ENCODE measurements at regions not wholly inside any gene's neighbourhood (a gene's known extent, or its start where the extent isn't known, plus 50 kb on each side); places are given as distances from the start of the nearest gene placed in this dataset.

DNA sequence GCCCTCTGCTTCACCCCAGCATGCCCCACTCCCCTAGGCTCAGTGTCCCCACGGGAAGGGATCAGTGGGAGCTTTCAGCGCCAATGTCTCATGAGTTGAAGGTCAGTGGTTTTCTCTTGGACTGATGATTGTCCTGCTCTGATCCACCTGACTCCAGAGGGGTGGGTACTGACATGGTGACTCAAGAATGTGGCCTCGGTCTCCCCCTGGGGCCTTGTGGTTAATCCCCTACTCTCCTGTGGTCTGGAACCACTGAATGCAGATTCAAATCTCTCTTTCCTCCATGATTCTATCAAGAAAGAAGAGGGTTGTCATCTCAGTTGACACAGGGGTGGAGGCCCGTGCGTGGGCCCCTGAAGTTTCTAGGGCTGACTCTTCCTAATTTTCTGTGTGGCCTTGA, 176.9 kb downstream of the RPS24 start:
- H3K4me1 ChIP-seq: no peaks in the 10 kb centered on the region
- intact Hi-C loops (cut with DNase I): no loop called here
- H3K27me3 ChIP-seq: no peaks in the 10 kb centered on the region
- no peak for DNase-seq
- no peak overlapping the region for H3K4me3 ChIP-seq
- no peaks in the 10 kb centered on the region for H3K9me3 ChIP-seq
- no peaks in the 10 kb centered on the region for H3K36me3 ChIP-seq
- FAIRE-seq: no peak
- ATAC-seq: no peak
- WGBS, 2 donors: 80 to 82% methylated on average over 5 of the region's 5 CpGs
- H3K27ac ChIP-seq: no peak overlapping the region
- TF ChIP-seq, protein P1, sequence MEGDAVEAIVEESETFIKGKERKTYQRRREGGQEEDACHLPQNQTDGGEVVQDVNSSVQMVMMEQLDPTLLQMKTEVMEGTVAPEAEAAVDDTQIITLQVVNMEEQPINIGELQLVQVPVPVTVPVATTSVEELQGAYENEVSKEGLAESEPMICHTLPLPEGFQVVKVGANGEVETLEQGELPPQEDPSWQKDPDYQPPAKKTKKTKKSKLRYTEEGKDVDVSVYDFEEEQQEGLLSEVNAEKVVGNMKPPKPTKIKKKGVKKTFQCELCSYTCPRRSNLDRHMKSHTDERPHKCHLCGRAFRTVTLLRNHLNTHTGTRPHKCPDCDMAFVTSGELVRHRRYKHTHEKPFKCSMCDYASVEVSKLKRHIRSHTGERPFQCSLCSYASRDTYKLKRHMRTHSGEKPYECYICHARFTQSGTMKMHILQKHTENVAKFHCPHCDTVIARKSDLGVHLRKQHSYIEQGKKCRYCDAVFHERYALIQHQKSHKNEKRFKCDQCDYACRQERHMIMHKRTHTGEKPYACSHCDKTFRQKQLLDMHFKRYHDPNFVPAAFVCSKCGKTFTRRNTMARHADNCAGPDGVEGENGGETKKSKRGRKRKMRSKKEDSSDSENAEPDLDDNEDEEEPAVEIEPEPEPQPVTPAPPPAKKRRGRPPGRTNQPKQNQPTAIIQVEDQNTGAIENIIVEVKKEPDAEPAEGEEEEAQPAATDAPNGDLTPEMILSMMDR (IDR thresholded peaks at IDR 0.05): no peak

DNA sequence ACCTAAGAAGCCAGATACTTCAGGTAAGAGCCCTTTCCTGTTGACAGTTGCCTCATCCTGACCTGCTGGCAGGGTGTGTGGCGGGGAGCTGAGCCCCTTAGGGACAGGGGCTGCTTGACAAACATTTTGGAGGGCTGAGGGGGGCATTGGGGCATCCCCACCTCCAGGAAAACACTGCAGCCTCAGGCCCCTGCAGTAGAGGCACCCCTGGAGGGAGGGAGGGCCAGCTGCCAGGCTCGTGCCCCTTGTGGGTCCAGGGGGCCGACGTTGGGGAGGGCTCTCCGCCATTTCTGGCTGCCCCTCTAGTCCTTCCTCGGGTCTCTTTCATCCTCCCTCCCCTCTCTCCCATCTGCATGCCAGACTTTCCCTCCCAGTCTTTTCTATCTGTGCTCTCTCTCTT, 177.3 kb downstream of the RPS24 start:
- WGBS, 2 donors: 82 to 93% methylated on average over 6 of the region's 6 CpGs
- FAIRE-seq: no peak
- no peak overlapping the region for H3K4me3 ChIP-seq
- intact Hi-C loops (cut with DNase I): no loop called here
- no peak for ATAC-seq
- H3K27ac ChIP-seq: no peak overlapping the region
- H3K36me3 ChIP-seq: no peaks in the 10 kb centered on the region
- no peak for DNase-seq
- H3K4me1 ChIP-seq: no peaks in the 10 kb centered on the region
- TF ChIP-seq, protein P1 (IDR thresholded peaks at IDR 0.05): no peak
- no peaks in the 10 kb centered on the region for H3K9me3 ChIP-seq
- no peaks in the 10 kb centered on the region for H3K27me3 ChIP-seq

DNA sequence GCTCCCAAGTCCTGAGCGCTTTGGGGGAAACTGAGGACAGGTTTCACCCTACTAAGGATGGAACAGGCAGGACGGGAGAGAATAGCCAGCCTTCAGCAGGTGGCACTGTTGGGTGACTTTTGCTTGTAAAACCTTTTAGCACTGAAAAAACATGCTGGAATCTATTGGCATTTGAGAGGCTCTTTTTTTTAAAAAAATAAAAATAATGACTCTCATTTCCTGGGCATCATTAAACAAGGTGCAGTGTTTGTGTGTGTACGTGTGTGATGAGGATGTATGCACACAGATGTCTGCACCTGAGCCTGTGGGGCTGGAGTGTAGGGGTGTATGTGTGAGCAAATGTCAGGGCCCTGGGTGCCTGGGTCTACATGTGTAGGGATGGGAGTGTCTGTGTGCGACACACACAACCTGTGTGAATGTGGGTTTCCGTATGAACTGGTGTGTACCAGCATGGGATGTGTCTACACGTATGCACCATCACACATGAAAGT, 177.9 kb downstream of the RPS24 start:
- peak in 3 of 4 donors; percentile 46 to 54 (median 53) for ATAC-seq

DNA sequence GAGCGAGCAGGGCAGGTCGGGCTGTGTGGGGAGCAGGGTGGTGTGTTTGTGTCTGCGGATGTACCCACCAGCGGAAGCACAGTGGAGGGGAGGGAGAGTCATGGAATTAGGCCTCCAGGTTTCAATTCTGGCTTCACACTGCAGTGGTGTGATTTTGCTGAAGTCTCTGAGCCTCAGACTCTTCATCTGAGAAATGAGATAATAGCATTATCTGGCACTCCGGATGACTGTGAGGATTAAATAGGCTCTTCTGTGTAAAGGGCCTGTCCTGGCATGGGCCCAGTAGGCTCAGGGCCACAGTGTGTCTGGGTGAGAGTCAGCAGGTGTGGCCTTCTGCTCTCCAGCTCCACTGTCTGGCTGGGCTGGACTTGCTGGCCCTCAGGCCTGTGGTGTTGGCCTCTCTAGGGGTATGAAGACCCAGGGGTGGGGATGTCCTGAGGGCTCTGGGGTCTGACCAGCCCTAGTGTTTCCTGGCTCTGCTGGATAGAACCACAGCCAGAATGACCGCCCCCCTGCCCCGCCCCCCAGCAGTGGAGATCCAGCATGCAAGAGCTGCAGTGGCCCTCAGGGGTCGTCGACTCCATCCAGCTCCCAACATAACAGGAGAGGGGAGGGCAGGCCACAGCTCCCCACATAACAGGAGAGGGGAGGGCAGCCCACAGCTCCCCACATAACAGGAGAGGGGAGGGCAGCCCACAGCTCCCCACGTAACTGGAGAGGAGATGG, 178.6 kb downstream of the RPS24 start:
- Histone ChIP-seq H3K27me3 (no peaks in the 10 kb centered on the region), H3K4me3 (no peak overlapping the region), H3K4me1 (no peaks in the 10 kb centered on the region), H3K9me3 (no peaks in the 10 kb centered on the region), H3K27ac (no peak overlapping the region), H3K36me3 (no peaks in the 10 kb centered on the region)
- FAIRE-seq (no peak), DNase-seq (no peak), ATAC-seq (peak in 3 of 4 donors; percentile 11 to 34 (median 33))
- intact Hi-C loops (cut with DNase I): no loop called here
- TF ChIP-seq, protein P1 (IDR thresholded peaks at IDR 0.05): no peak
- 73 to 79% methylated on average over 8 to 10 of the region's 10 CpGs for WGBS, 2 donors

More for the DNA sequence above, 177.9 kb downstream of the RPS24 start:
- Histone ChIP-seq H3K27me3 (no peaks in the 10 kb centered on the region), H3K9me3 (no peaks in the 10 kb centered on the region), H3K4me3 (no peak overlapping the region), H3K4me1 (no peaks in the 10 kb centered on the region), H3K36me3 (no peaks in the 10 kb centered on the region), H3K27ac (no peak overlapping the region)
- TF ChIP-seq, protein P1 (IDR thresholded peaks at IDR 0.05): peak in 2 of 4 donors; percentile 13 to 15
- peak in 1 of 6 donors; percentile 29 for DNase-seq
- WGBS, 2 donors: 52 to 65% methylated on average over 6 of the region's 6 CpGs
- FAIRE-seq: no peak
- intact Hi-C loops (cut with DNase I): no loop called here

DNA sequence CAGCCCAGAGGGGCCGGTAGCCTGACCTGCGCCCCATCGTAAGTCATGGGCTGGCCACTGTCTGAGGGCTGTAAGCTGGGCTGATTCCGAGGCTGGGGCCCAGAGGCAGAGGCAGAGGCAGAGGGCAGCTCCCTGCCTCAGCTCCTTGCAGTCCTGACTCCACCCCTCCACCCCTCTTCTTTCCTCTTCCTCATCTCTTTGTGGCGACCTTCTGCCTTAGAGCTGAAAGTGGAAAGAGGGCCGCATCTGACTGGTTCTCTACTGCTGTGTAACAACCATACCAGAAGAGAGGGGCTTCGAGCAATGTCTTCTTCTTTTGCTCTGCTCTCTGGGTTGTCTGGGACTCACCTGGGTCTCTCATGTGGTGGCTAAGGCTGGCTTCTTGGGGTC, 179.1 kb downstream of the RPS24 start:
- Histone ChIP-seq H3K4me3 (no peak overlapping the region), H3K4me1 (no peaks in the 10 kb centered on the region), H3K27me3 (no peaks in the 10 kb centered on the region), H3K36me3 (no peaks in the 10 kb centered on the region), H3K27ac (no peak overlapping the region), H3K9me3 (no peaks in the 10 kb centered on the region)
- no peak for ATAC-seq
- 77 to 80% methylated on average over 7 of the region's 7 CpGs for WGBS, 2 donors
- intact Hi-C loops (cut with DNase I): no loop called here
- TF ChIP-seq, protein P1 (IDR thresholded peaks at IDR 0.05): no peak
- FAIRE-seq: no peak
- DNase-seq: no peak

Measured in pancreas (tissue), 10 donors.